Gastrocnemius medialis (tissue), 4 donors: ENCODE measurements at regions not wholly inside any gene's neighbourhood (a gene's known extent, or its start where the extent isn't known, plus 50 kb on each side); places are given as distances from the start of the nearest gene placed in this dataset.

Experiments used
- ATAC-seq, 2 donors: fragments of 150-250 bp; one replicate each; pipeline ENCODE4 v1.9.1; 2016
- DNase-seq, 2 donors: peaks; one replicate each; pipeline ENCODE4 v3.0.0-alpha.2; 2019
- H3K27ac ChIP-seq, 4 donors: fragments of 200-600 bp; sonication (generic); 1 replicate in 1 of 4; 2 replicates in 3 of 4; pipeline ENCODE4 v1.5.1; 2016 to 2018; ENCODE audit warnings: mild to moderate bottlenecking in 2 of 4, moderate library complexity in 1 of 4
- H3K27me3 ChIP-seq, 3 donors: fragments of 200-600 bp; sonication (generic) in 2 of 3; 1 replicate in 1 of 3; 2 replicates in 2 of 3; pipeline versions ENCODE4 v1.5.1 to v1.6.0; 2016 to 2019; ENCODE audit warnings: mild to moderate bottlenecking in 1 of 3, moderate library complexity in 1 of 3
- H3K36me3 ChIP-seq, 2 donors: fragments of 200-600 bp; sonication (generic) in 1 of 2; one replicate each; pipeline ENCODE4 v1.5.1; 2017 to 2018
- H3K4me1 ChIP-seq, 2 donors: fragments of 200-600 bp; sonication (generic) in 1 of 2; one replicate each; pipeline ENCODE4 v1.5.1; 2016 to 2017; ENCODE audit warnings: mild to moderate bottlenecking in 2 of 2
- H3K4me3 ChIP-seq, 4 donors: fragments of 200-600 bp; sonication (generic) in 3 of 4; 1 replicate in 1 of 4; 2 replicates in 3 of 4; pipeline ENCODE4 v1.5.1; 2016 to 2019; ENCODE audit warnings: mild to moderate bottlenecking in 2 of 4
- H3K9me3 ChIP-seq, 3 donors: fragments of 200-600 bp; sonication (generic) in 2 of 3; 1 replicate in 1 of 3; 2 replicates in 2 of 3; pipeline ENCODE4 v1.5.1; 2016 to 2019
- POLR2A ChIP-seq, 2 donors: fragments of 450-650 bp; IDR thresholded peaks; one replicate each; pipeline ENCODE4 v1.6.1; 2017; ENCODE audit warnings: antibody characterized with exemption in 2 of 2, mild to moderate bottlenecking in 2 of 2, moderate library complexity in 2 of 2
- in situ Hi-C, 4 donors: fragments of 200-750 bp; cut with MboI; loops; one replicate each; pipeline versions ENCODE4 v1.15.0 to v1.8.0; 2017; ENCODE audit warnings: low sequenced_read_pairs in 4 of 4
- intact Hi-C: fragments of 100-400 bp; cut with DNase I; formaldehyde crosslinking; loops from one replicate; pipeline ENCODE4 v1.15.1; 2023; ENCODE audit warnings: low total_unique reads
- TF ChIP-seq, protein P1 (sequence below), 5 experiments: fragments of 450-650 bp in 3 of 5; fragments of 200-600 bp in 2 of 5; sonication (generic) in 2 of 5; IDR thresholded peaks in 4 of 5; conservative IDR thresholded peaks in 1 of 5; 1 replicate in 4 of 5; 2 replicates in 1 of 5; pipeline ENCODE4 v1.5.1; 2016 to 2019; ENCODE audit warnings: antibody characterized with exemption in 5 of 5, mild to moderate bottlenecking in 3 of 5, moderate library complexity in 3 of 5

DNA sequence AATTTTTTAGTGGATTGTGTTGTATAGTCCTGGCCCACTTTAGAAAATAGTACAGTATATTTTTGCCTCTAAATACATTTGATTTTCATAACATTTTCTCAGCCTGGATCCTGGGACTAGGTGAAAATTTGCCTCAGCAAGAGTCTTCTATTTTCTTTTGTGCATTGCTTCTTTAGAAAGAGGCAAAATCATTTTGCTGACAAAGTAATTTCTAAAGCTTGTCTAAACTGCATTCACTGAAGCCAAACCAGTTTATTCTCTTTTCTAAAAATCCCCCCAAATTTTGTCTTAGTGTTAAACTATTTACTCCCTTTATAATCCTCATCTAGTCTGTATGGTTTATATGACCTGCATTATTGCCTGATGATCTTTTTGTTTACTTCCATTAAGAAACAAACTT is 326.3 kb downstream of the C4orf33 start:
- intact Hi-C loops = no loop called here
- DNase-seq (no peak), ATAC-seq (no peak)
- in situ Hi-C loops = no loop called here
- Histone ChIP-seq H3K36me3 (no peaks in the 10 kb centered on the region), H3K27me3 (no peaks in the 10 kb centered on the region), H3K4me1 (no peaks in the 10 kb centered on the region), H3K9me3 (no peaks in the 10 kb centered on the region), H3K27ac (no peak overlapping the region), H3K4me3 (no peak overlapping the region)
- TF ChIP-seq, protein P1, sequence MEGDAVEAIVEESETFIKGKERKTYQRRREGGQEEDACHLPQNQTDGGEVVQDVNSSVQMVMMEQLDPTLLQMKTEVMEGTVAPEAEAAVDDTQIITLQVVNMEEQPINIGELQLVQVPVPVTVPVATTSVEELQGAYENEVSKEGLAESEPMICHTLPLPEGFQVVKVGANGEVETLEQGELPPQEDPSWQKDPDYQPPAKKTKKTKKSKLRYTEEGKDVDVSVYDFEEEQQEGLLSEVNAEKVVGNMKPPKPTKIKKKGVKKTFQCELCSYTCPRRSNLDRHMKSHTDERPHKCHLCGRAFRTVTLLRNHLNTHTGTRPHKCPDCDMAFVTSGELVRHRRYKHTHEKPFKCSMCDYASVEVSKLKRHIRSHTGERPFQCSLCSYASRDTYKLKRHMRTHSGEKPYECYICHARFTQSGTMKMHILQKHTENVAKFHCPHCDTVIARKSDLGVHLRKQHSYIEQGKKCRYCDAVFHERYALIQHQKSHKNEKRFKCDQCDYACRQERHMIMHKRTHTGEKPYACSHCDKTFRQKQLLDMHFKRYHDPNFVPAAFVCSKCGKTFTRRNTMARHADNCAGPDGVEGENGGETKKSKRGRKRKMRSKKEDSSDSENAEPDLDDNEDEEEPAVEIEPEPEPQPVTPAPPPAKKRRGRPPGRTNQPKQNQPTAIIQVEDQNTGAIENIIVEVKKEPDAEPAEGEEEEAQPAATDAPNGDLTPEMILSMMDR (IDR thresholded peaks at IDR 0.05 in 4 of 5, conservative IDR thresholded peaks at IDR 0.05 in 1 of 5) = no peak

DNA sequence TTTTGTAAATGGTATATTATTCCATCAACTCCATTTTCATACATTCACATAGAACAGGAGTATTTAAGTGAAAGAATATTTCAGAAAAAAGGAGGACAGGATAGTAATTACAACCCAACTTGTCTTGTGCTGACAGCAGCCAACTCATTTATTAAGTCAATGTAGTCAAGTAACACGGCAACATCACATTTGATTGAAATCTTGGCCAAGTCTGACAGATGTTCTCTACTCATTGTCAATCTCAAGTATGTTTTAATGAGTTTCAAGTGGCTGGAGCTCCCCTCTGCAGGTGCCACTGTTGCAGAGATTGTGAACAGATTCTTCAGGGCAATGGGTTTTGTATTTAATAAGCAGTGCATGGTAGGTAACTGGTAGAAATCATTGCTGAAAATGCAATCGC is 332.5 kb downstream of the C4orf33 start:
- in situ Hi-C loops = no loop called here
- Histone ChIP-seq H3K36me3 (no peaks in the 10 kb centered on the region), H3K27me3 (no peaks in the 10 kb centered on the region), H3K27ac (no peak overlapping the region), H3K9me3 (no peaks in the 10 kb centered on the region), H3K4me3 (no peak overlapping the region), H3K4me1 (no peaks in the 10 kb centered on the region)
- intact Hi-C loops = no loop called here
- no peak for DNase-seq
- ATAC-seq = no peak
- no peak for TF ChIP-seq POLR2A (IDR thresholded peaks at IDR 0.05)
- TF ChIP-seq, protein P1 (IDR thresholded peaks at IDR 0.05 in 4 of 5, conservative IDR thresholded peaks at IDR 0.05 in 1 of 5) = no peak

- Histone ChIP-seq H3K9me3 (no peaks in the 10 kb centered on the region), H3K36me3 (no peaks in the 10 kb centered on the region), H3K4me1 (no peaks in the 10 kb centered on the region), H3K27me3 (no peaks in the 10 kb centered on the region), H3K4me3 (no peak overlapping the region), H3K27ac (no peak overlapping the region)
- intact Hi-C loops = no loop called here
- no peak for ATAC-seq
- no peak for DNase-seq
- in situ Hi-C loops = no loop called here
- TF ChIP-seq POLR2A (IDR thresholded peaks at IDR 0.05) = no peak
- TF ChIP-seq, protein P1 (IDR thresholded peaks at IDR 0.05 in 4 of 5, conservative IDR thresholded peaks at IDR 0.05 in 1 of 5) = no peak
These were observed 333.8 kb downstream of the C4orf33 start for GRCh38 chr4:129429581-129430320.

GRCh38 chr4:129437347-129437746 is 341.4 kb downstream of the C4orf33 start:
- H3K27ac ChIP-seq = no peak overlapping the region
- no peak for DNase-seq
- TF ChIP-seq, protein P1 (IDR thresholded peaks at IDR 0.05 in 4 of 5, conservative IDR thresholded peaks at IDR 0.05 in 1 of 5) = no peak
- no peak for TF ChIP-seq POLR2A (IDR thresholded peaks at IDR 0.05)
- in situ Hi-C loops (no loop called here), intact Hi-C loops (no loop called here)
- H3K27me3 ChIP-seq = no peaks in the 10 kb centered on the region
- no peaks in the 10 kb centered on the region for H3K36me3 ChIP-seq
- ATAC-seq = no peak
- H3K4me1 ChIP-seq = no peaks in the 10 kb centered on the region
- no peaks in the 10 kb centered on the region for H3K9me3 ChIP-seq
- no peak overlapping the region for H3K4me3 ChIP-seq
